K562 (cell line): ENCODE measurements at regions not wholly inside any gene's neighbourhood (a gene's known extent, or its start where the extent isn't known, plus 50 kb on each side); places are given as distances from the start of the nearest gene placed in this dataset.

Source experiments
- ATAC-seq: fragments of 200-7000 bp; cut with Tn5 transposase; 3 replicates; pipeline ENCODE4 v1.9.1; 2020; ENCODE audit warnings: moderate library complexity
- BruUV-seq: library from RNA; stranded (reverse); fragments of 400-500 nt; replicated peaks from 2 replicates; lab custom pipeline; 2021; lab: Mats Ljungman, UMichigan
- CTCF ChIA-PET: fragments of 300-600 bp; formaldehyde crosslinking; extraction: SDS; loops from one replicate; lab custom pipeline; 2021; ENCODE audit warnings: low intra/inter-chr PET ratio; lab: Yijun Ruan, JAX
- POLR2A ChIA-PET: fragments of 300-600, 350-650 bp; sonication (Branson Sonifier 250); formaldehyde crosslinking; extraction: SDS; loops from one replicate; lab custom pipeline; 2021; ENCODE audit warnings: antibody characterized with exemption, inconsistent platforms; lab: Yijun Ruan, JAX
- DNase-seq, 4 experiments: peaks; one replicate each; pipeline versions ENCODE4 v3.0.0 to v3.0.0-alpha.2; 2011 to 2018; ENCODE audit warnings: low spot score in 3 of 4, mixed read lengths in 3 of 4; ENCODE audit errors: extremely low read depth in 1 of 4
- FAIRE-seq: peaks from 2 replicates; lab custom pipeline; 2011; peaks lifted over from hg19 to GRCh38; lab: Jason Lieb, UNC
- H2AFZ ChIP-seq: 2 replicates; pipeline ENCODE4 v1.6.0; 2011; ENCODE audit warnings: low read depth, low read length, control low read depth, inconsistent platforms
- H3K27ac ChIP-seq: fragments of 200-600 bp; 3 replicates; pipeline ENCODE4 v1.8.0; 2011; ENCODE audit warnings: low read depth, mild to moderate bottlenecking, control low read depth, inconsistent platforms, low read length, moderate library complexity, mixed read lengths; ENCODE audit errors: extremely low read depth
- H3K27me3 ChIP-seq, 2 experiments: fragments of 300-600 bp in 1 of 2; 2 replicates in 1 of 2; 3 replicates in 1 of 2; pipeline versions ENCODE4 v1.6.0 to v1.8.0; 2011; ENCODE audit warnings: inconsistent platforms in 2 of 2, low read length in 2 of 2, mild to moderate bottlenecking in 1 of 2, mixed read lengths in 1 of 2, moderate library complexity in 1 of 2; ENCODE audit not compliant: control insufficient read depth in 2 of 2, insufficient read depth in 2 of 2
- H3K36me3 ChIP-seq: fragments of 300-600 bp; 3 replicates; pipeline ENCODE4 v1.8.0; 2011; ENCODE audit warnings: mild to moderate bottlenecking, low read length, inconsistent platforms; ENCODE audit not compliant: control insufficient read depth, insufficient read depth
- H3K4me1 ChIP-seq, 2 experiments: fragments of 200-600 bp in 1 of 2; replicated peaks in 1 of 2; 2 replicates in 1 of 2; 3 replicates in 1 of 2; pipeline versions ENCODE4 v1.5.1 to v1.8.0; 2011; ENCODE audit warnings: inconsistent platforms in 2 of 2, low read length in 2 of 2, mild to moderate bottlenecking in 1 of 2, mixed read lengths in 1 of 2, moderate library complexity in 1 of 2; ENCODE audit not compliant: control insufficient read depth in 2 of 2, insufficient read depth in 2 of 2
- H3K4me2 ChIP-seq: 2 replicates; pipeline ENCODE4 v1.6.1; 2011; ENCODE audit warnings: low read length, control low read depth, inconsistent platforms, mixed read lengths; ENCODE audit not compliant: insufficient read depth
- H3K4me3 ChIP-seq: fragments of 200-600 bp; sonication (generic), shearing (Covaris generic); 2 replicates; pipeline ENCODE4 v1.5.1; 2016; ENCODE audit warnings: control low read depth, inconsistent platforms
- H3K79me2 ChIP-seq: fragments of 200-600 bp; 3 replicates; pipeline ENCODE4 v1.8.0; 2011; ENCODE audit warnings: low read length, inconsistent platforms; ENCODE audit not compliant: control insufficient read depth, insufficient read depth
- H3K9ac ChIP-seq, 2 experiments: 2 replicates each; pipeline versions ENCODE4 v1.6.0 to v1.6.1; 2011; ENCODE audit warnings: low read depth in 2 of 2, low read length in 2 of 2, control low read depth in 1 of 2, inconsistent platforms in 1 of 2, mild to moderate bottlenecking in 1 of 2, mixed read lengths in 1 of 2; ENCODE audit not compliant: insufficient read depth in 1 of 2
- H3K9me1 ChIP-seq: one replicate; pipeline ENCODE4 v1.6.0; 2011; ENCODE audit warnings: inconsistent platforms, mild to moderate bottlenecking, low read length, moderate library complexity; ENCODE audit not compliant: control insufficient read depth, insufficient read depth
- H3K9me3 ChIP-seq: replicated peaks from 2 replicates; pipeline ENCODE4 v1.5.1; 2011; ENCODE audit warnings: low read depth, low read length, inconsistent platforms; ENCODE audit not compliant: control insufficient read depth, insufficient read depth
- H4K20me1 ChIP-seq: replicated peaks from 2 replicates; pipeline ENCODE4 v1.6.1; 2011; ENCODE audit warnings: low read length, inconsistent platforms, mixed read lengths; ENCODE audit not compliant: control insufficient read depth, insufficient read depth
- BRD4 ChIP-seq: fragments of 200-600 bp; sonication (generic); IDR thresholded peaks from 2 replicates; pipeline ENCODE4 v1.6.1; 2017; ENCODE audit warnings: inconsistent platforms
- DPF2 ChIP-seq: fragments of 450-650 bp; IDR thresholded peaks from 2 replicates; pipeline ENCODE4 v1.6.1; 2016
- GTF2E2 ChIP-seq: fragments of 200-800 bp; sonication (Bioruptor generic); IDR thresholded peaks from 2 replicates; pipeline ENCODE4 v1.6.1; 2016; ENCODE audit warnings: missing genetic modification characterization, missing compliant biosample characterization
- HNRNPH1 ChIP-seq: fragments of 200-400 bp; formaldehyde crosslinking; optimal IDR thresholded peaks from 2 replicates; pipeline ENCODE3; 2017; ENCODE audit warnings: low read depth, mild to moderate bottlenecking, low read length, moderate library complexity
- HNRNPK ChIP-seq: fragments of 200-400 bp; formaldehyde crosslinking; IDR thresholded peaks from one replicate; pipeline ENCODE4 v1.6.1; 2018; ENCODE audit warnings: mild to moderate bottlenecking, low read depth, low read length; ENCODE audit not compliant: poor library complexity, severe bottlenecking
- KLF1 ChIP-seq: fragments of 450-650 bp; IDR thresholded peaks from 2 replicates; pipeline ENCODE4 v1.6.1; 2016; ENCODE audit warnings: missing genetic modification characterization, missing compliant biosample characterization
- MEF2A ChIP-seq: IDR thresholded peaks from 2 replicates; pipeline ENCODE4 v1.6.1; 2011; ENCODE audit warnings: low read depth, mild to moderate bottlenecking, low read length, moderate library complexity; ENCODE audit not compliant: control insufficient read depth
- RFX1 ChIP-seq: fragments of 450-650 bp; IDR thresholded peaks from 2 replicates; pipeline ENCODE4 v1.6.1; 2016; ENCODE audit warnings: mild to moderate bottlenecking, moderate library complexity
- SUPT5H ChIP-seq: fragments of 450-650 bp; IDR thresholded peaks from 2 replicates; pipeline ENCODE4 v1.6.1; 2016
- TEAD1 ChIP-seq, 2 experiments: fragments of 450-650 bp in 1 of 2; sonication (generic) in 1 of 2; formaldehyde crosslinking; IDR thresholded peaks; 2 replicates each; pipeline versions ENCODE4 v1.4.0 to v1.8.0; 2020 to 2022; ENCODE audit warnings: mild to moderate bottlenecking in 2 of 2, missing genetic modification reagents in 1 of 2
- ZBTB5 ChIP-seq: fragments of 450-650 bp; IDR thresholded peaks from 2 replicates; pipeline ENCODE4 v1.6.1; 2017; ENCODE audit warnings: antibody characterized with exemption
- WGBS: fragments of 100-300 bp; shearing (Covaris generic); methylation state at CpG from one replicate; pipeline ENCODE4 v1.1.6; 2016; ENCODE audit warnings: low coverage, mixed read lengths; ENCODE audit not compliant: insufficient coverage; ENCODE audit errors: missing lambda C conversion rate; 5-methylcytosine and 5-hydroxymethylcytosine counted together
- in situ Hi-C: fragments of 300-500 bp; cut with MboI; formaldehyde crosslinking; loops from 4 replicates; pipeline ENCODE4 v1.15.0; 2018; ENCODE audit warnings: inconsistent platforms, mixed read lengths
- intact Hi-C: fragments of 100-400 bp; cut with micrococcal nuclease; formaldehyde crosslinking; loops from 2 replicates; pipeline ENCODE4 v1.14.2; 2022
- TF ChIP-seq, protein P1 (sequence below): sonication (generic); formaldehyde crosslinking; IDR thresholded peaks from 2 replicates; pipeline ENCODE4 v1.8.0; 2022; ENCODE audit warnings: mild to moderate bottlenecking, low read depth, missing genetic modification reagents
- TF ChIP-seq, protein P2 (sequence below): IDR thresholded peaks from 2 replicates; pipeline ENCODE4 v1.6.1; 2011; ENCODE audit not compliant: insufficient read length; ENCODE audit errors: extremely low read depth
- TF ChIP-seq, protein P3 (sequence below): sonication (generic); formaldehyde crosslinking; IDR thresholded peaks from 2 replicates; pipeline ENCODE4 v1.8.0; 2022; ENCODE audit warnings: missing genetic modification reagents, mild to moderate bottlenecking, moderate library complexity, borderline replicate concordance
- TF ChIP-seq, protein P4 (sequence below): fragments of 450-650 bp; IDR thresholded peaks from 2 replicates; pipeline ENCODE4 v1.7.0; 2016; ENCODE audit warnings: borderline replicate concordance

DNA sequence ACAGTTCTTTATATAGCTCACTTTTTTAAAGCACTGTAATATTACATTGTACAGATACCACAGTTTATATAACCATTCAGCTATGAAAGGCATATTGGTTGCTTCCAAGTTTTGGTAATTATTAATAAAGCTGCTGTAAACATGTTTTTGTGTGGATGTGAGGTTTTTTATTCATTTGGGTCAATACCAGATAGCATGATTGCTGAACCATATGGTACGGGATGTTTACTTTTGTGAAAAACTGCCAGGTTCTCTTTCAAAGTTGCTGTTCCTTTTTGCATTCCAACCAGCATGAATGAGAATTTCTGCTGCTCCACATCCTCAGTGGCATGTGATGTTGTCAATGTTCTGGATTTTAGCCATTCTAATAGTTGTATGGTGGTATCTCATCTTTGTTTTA, 439.6 kb upstream of the NMUR2 start:
- 0% methylated on average over 1 of the region's 1 CpG for WGBS
- Histone ChIP-seq H3K79me2 (no peaks in the 10 kb centered on the region), H3K9me3 (0 out of 2 replicates have a peak, but pooled peaks cover 3% of the 10 kb centered on the region), H3K4me3 (no peak overlapping the region), H3K9me1 (no peaks in the 10 kb centered on the region), H3K27ac (no peak overlapping the region), H3K4me2 (no peak overlapping the region), H3K9ac (no peak overlapping the region), H3K4me1 (no peaks in the 10 kb centered on the region), H2AFZ (no peak overlapping the region), H3K27me3 (no peaks in the 10 kb centered on the region), H4K20me1 (no peaks in the 10 kb centered on the region), H3K36me3 (no peaks in the 10 kb centered on the region)
- DNase-seq (no peak), FAIRE-seq (no peak), ATAC-seq (no peak)
- BruUV-seq, result no TSS peak
- TF ChIP-seq GTF2E2 (tag), result no peak
- TF ChIP-seq SUPT5H, result no peak
- TF ChIP-seq TEAD1 (CRISPR knock-in tag; IDR thresholded peaks at IDR 0.05), result no peak
- no peak for TF ChIP-seq KLF1 (tag)
- no peak for TF ChIP-seq RFX1
- TF ChIP-seq BRD4, result no peak
- TF ChIP-seq, protein P1, sequence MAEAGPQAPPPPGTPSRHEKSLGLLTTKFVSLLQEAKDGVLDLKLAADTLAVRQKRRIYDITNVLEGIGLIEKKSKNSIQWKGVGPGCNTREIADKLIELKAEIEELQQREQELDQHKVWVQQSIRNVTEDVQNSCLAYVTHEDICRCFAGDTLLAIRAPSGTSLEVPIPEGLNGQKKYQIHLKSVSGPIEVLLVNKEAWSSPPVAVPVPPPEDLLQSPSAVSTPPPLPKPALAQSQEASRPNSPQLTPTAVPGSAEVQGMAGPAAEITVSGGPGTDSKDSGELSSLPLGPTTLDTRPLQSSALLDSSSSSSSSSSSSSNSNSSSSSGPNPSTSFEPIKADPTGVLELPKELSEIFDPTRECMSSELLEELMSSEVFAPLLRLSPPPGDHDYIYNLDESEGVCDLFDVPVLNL (CRISPR knock-in tag), result no peak
- TF ChIP-seq ZBTB5, result no peak
- no peak for TF ChIP-seq HNRNPH1
- TF ChIP-seq, protein P2, sequence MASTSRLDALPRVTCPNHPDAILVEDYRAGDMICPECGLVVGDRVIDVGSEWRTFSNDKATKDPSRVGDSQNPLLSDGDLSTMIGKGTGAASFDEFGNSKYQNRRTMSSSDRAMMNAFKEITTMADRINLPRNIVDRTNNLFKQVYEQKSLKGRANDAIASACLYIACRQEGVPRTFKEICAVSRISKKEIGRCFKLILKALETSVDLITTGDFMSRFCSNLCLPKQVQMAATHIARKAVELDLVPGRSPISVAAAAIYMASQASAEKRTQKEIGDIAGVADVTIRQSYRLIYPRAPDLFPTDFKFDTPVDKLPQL, result no peak
- TF ChIP-seq HNRNPK, result no peak
- TF ChIP-seq, protein P3, sequence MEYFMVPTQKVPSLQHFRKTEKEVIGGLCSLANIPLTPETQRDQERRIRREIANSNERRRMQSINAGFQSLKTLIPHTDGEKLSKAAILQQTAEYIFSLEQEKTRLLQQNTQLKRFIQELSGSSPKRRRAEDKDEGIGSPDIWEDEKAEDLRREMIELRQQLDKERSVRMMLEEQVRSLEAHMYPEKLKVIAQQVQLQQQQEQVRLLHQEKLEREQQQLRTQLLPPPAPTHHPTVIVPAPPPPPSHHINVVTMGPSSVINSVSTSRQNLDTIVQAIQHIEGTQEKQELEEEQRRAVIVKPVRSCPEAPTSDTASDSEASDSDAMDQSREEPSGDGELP (CRISPR knock-in tag), result no peak
- TF ChIP-seq, protein P4, sequence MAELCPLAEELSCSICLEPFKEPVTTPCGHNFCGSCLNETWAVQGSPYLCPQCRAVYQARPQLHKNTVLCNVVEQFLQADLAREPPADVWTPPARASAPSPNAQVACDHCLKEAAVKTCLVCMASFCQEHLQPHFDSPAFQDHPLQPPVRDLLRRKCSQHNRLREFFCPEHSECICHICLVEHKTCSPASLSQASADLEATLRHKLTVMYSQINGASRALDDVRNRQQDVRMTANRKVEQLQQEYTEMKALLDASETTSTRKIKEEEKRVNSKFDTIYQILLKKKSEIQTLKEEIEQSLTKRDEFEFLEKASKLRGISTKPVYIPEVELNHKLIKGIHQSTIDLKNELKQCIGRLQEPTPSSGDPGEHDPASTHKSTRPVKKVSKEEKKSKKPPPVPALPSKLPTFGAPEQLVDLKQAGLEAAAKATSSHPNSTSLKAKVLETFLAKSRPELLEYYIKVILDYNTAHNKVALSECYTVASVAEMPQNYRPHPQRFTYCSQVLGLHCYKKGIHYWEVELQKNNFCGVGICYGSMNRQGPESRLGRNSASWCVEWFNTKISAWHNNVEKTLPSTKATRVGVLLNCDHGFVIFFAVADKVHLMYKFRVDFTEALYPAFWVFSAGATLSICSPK, result no peak
- TF ChIP-seq DPF2, result no peak
- TF ChIP-seq MEF2A, result no peak
- CTCF ChIA-PET, result no interaction called here
- in situ Hi-C loops, result no loop called here
- intact Hi-C loops, result no loop called here
- POLR2A ChIA-PET, result no interaction called here
